Breast epithelium (tissue), 3 donors: ENCODE measurements at regions not wholly inside any gene's neighbourhood (a gene's known extent, or its start where the extent isn't known, plus 50 kb on each side); places are given as distances from the start of the nearest gene placed in this dataset.

Experiments used
- POLR2A ChIP-seq: fragments of 450-650 bp; IDR thresholded peaks from one replicate; pipeline ENCODE4 v1.6.1; 2016; ENCODE audit warnings: antibody characterized with exemption, mild to moderate bottlenecking, moderate library complexity
- POLR2AphosphoS5 ChIP-seq, 3 donors: sonication (generic); formaldehyde crosslinking; IDR thresholded peaks; one replicate each; pipeline ENCODE4 v1.6.1; 2017; ENCODE audit warnings: antibody characterized with exemption in 3 of 3
- TF ChIP-seq, protein P1 (sequence below), 3 donors: fragments of 450-650 bp; IDR thresholded peaks; one replicate each; pipeline ENCODE4 v1.5.1; 2016 to 2017; ENCODE audit warnings: antibody characterized with exemption in 3 of 3, mild to moderate bottlenecking in 3 of 3, moderate library complexity in 3 of 3

DNA sequence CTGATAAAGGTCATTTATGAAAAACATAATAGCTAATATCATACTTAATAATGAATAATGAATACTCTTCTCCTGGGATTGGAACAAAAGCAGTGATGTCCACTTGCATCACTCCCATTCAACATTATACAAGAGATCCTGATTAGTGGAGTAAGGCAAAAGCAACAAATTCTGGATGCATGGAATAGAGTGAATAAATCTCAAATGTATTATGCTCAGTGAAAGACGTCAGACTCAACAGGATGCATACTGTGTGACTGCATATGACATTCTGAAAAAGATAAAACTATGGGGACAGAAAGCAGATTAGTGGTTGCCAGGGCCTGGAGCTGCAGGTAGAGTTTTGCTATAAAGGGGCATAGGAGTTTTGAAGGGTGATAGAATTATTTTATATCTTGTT lies 77.6 kb upstream of the ZBTB20 start:
- TF ChIP-seq, protein P1, sequence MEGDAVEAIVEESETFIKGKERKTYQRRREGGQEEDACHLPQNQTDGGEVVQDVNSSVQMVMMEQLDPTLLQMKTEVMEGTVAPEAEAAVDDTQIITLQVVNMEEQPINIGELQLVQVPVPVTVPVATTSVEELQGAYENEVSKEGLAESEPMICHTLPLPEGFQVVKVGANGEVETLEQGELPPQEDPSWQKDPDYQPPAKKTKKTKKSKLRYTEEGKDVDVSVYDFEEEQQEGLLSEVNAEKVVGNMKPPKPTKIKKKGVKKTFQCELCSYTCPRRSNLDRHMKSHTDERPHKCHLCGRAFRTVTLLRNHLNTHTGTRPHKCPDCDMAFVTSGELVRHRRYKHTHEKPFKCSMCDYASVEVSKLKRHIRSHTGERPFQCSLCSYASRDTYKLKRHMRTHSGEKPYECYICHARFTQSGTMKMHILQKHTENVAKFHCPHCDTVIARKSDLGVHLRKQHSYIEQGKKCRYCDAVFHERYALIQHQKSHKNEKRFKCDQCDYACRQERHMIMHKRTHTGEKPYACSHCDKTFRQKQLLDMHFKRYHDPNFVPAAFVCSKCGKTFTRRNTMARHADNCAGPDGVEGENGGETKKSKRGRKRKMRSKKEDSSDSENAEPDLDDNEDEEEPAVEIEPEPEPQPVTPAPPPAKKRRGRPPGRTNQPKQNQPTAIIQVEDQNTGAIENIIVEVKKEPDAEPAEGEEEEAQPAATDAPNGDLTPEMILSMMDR (IDR thresholded peaks at IDR 0.05) = no peak
- TF ChIP-seq POLR2A (no peak), POLR2AphosphoS5 (IDR thresholded peaks at IDR 0.05) (no peak)
